DOHH2 (cell line): ENCODE measurements at regions not wholly inside any gene's neighbourhood (a gene's known extent, or its start where the extent isn't known, plus 50 kb on each side); places are given as distances from the start of the nearest gene placed in this dataset.
"Not testable (repeated sequence)": the region's sequence is repeated elsewhere in the genome, so short reads cannot be mapped to it uniquely, and the experiment has no call there.

Source experiments
- H3F3A ChIP-seq: fragments of 200-600 bp; sonication (generic), shearing (Covaris generic); 2 replicates; pipeline ENCODE4 v1.6.0; 2016; ENCODE audit warnings: antibody characterized with exemption, mild to moderate bottlenecking; ENCODE audit not compliant: control insufficient read depth, insufficient read depth
- H3K27ac ChIP-seq: fragments of 200-600 bp; sonication (generic); 2 replicates; pipeline ENCODE4 v1.5.1; 2014; ENCODE audit warnings: low read depth, mild to moderate bottlenecking, low read length, moderate library complexity
- H3K27me3 ChIP-seq: fragments of 200-600 bp; sonication (generic); 2 replicates; pipeline ENCODE4 v1.6.1; 2014; ENCODE audit warnings: mild to moderate bottlenecking, low read length, mixed read lengths; ENCODE audit not compliant: control insufficient read depth
- H3K36me3 ChIP-seq: fragments of 200-600 bp; sonication (generic); 2 replicates; pipeline ENCODE4 v1.6.1; 2014; ENCODE audit warnings: mild to moderate bottlenecking, low read length, moderate library complexity, mixed read lengths; ENCODE audit not compliant: control insufficient read depth
- H3K4me1 ChIP-seq: fragments of 200-600 bp; sonication (generic); 2 replicates; pipeline ENCODE4 v1.6.1; 2014; ENCODE audit warnings: mild to moderate bottlenecking, low read length, mixed read lengths; ENCODE audit not compliant: control insufficient read depth
- H3K4me2 ChIP-seq: fragments of 200-600 bp; sonication (generic); 2 replicates; pipeline ENCODE4 v1.6.0; 2014; ENCODE audit warnings: mild to moderate bottlenecking, low read length, moderate library complexity
- H3K4me3 ChIP-seq: fragments of 200-600 bp; sonication (generic); 2 replicates; pipeline ENCODE4 v1.5.1; 2014; ENCODE audit warnings: mild to moderate bottlenecking, low read length, mixed read lengths
- H3K79me2 ChIP-seq: fragments of 200-600 bp; sonication (generic); 2 replicates; pipeline ENCODE4 v1.6.1; 2014; ENCODE audit warnings: mild to moderate bottlenecking, low read length, mixed read lengths; ENCODE audit not compliant: control insufficient read depth
- H3K9me2 ChIP-seq: fragments of 200-600 bp; sonication (generic); replicated peaks from 2 replicates; pipeline ENCODE4 v1.6.1; 2014; ENCODE audit warnings: mild to moderate bottlenecking, low read length, mixed read lengths; ENCODE audit not compliant: control insufficient read depth
- H3K9me3 ChIP-seq: fragments of 200-600 bp; sonication (generic); 2 replicates; pipeline ENCODE4 v1.6.1; 2014; ENCODE audit warnings: antibody characterized with exemption, low read length, mixed read lengths; ENCODE audit not compliant: control insufficient read depth, insufficient read depth
- H4K20me1 ChIP-seq: fragments of 200-600 bp; sonication (generic); 2 replicates; pipeline ENCODE4 v1.6.0; 2014; ENCODE audit warnings: low read depth, mild to moderate bottlenecking, antibody characterized with exemption, low read length, moderate library complexity; ENCODE audit not compliant: control insufficient read depth, insufficient read depth
- CTCF ChIP-seq: fragments of 200-600 bp; sonication (generic); IDR thresholded peaks from one replicate; pipeline ENCODE4 v1.5.1; 2014; ENCODE audit warnings: antibody characterized with exemption, mild to moderate bottlenecking, low read depth, low read length; ENCODE audit not compliant: poor library complexity, severe bottlenecking
- EZH2phosphoT487 ChIP-seq: fragments of 200-600 bp; sonication (generic); IDR thresholded peaks from 2 replicates; pipeline ENCODE4 v1.6.1; 2017; ENCODE audit warnings: borderline replicate concordance, mild to moderate bottlenecking, antibody characterized with exemption, low read length, moderate library complexity, mixed read lengths

GRCh38 chr20:1748777-1749176 is 91.2 kb upstream of the SIRPG start:
- TF ChIP-seq EZH2phosphoT487 = no peak
- no peak for TF ChIP-seq CTCF
- no peaks in the 10 kb centered on the region for H3K79me2 ChIP-seq
- no peak overlapping the region for H3K4me2 ChIP-seq
- no peaks in the 10 kb centered on the region for H3K9me2 ChIP-seq
- peaks cover 4% of the 10 kb centered on the region for H3K4me1 ChIP-seq
- no peaks in the 10 kb centered on the region for H3F3A ChIP-seq
- peaks cover 7% of the 10 kb centered on the region for H3K9me3 ChIP-seq
- H3K36me3 ChIP-seq = no peaks in the 10 kb centered on the region
- 0 out of 2 replicates have a peak, but pooled peaks cover 2% of the 10 kb centered on the region for H3K27me3 ChIP-seq
- H4K20me1 ChIP-seq = no peaks in the 10 kb centered on the region
- H3K27ac ChIP-seq = no peak overlapping the region
- no peak overlapping the region for H3K4me3 ChIP-seq

DNA sequence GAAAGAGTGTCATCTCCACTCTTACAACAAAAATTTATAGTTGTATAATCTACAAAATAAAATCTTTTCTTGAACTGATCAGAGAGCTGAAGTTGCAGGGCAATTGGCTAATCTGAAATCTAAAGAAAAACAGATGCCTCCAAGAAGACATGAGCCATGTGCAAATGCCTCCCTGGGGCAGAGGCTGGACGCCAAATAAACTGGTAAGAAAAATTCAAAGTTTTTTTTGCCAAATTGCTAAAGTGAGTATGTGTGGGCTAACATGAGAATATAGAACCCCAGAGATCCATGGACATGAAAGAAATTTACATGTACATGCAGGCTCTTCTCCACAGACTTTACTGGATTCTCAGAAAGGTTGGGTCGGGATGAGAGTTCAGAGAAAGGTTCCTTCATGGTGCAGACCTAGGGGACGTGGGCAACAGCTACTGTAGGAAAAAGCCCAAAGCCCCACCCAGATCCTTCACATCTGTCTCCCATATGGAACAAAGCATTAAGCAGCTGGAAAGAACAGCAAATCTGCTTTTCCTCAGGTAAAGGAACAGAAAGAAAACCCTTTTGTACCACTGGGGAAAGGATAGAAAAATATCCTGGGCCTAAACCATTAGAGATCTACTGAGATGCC is 90.5 kb upstream of the SIRPG start:
- H3K9me3 ChIP-seq = peaks cover 7% of the 10 kb centered on the region
- H3F3A ChIP-seq = no peaks in the 10 kb centered on the region
- no peaks in the 10 kb centered on the region for H3K4me1 ChIP-seq
- 0 out of 2 replicates have a peak, but pooled peaks cover 2% of the 10 kb centered on the region for H3K27me3 ChIP-seq
- H3K4me3 ChIP-seq = no peak overlapping the region
- H3K27ac ChIP-seq = no peak overlapping the region
- no peaks in the 10 kb centered on the region for H3K79me2 ChIP-seq
- H3K4me2 ChIP-seq = no peak overlapping the region
- no peaks in the 10 kb centered on the region for H3K36me3 ChIP-seq
- H3K9me2 ChIP-seq = no peaks in the 10 kb centered on the region
- no peaks in the 10 kb centered on the region for H4K20me1 ChIP-seq
- TF ChIP-seq CTCF = no peak
- TF ChIP-seq EZH2phosphoT487 = no peak

DNA sequence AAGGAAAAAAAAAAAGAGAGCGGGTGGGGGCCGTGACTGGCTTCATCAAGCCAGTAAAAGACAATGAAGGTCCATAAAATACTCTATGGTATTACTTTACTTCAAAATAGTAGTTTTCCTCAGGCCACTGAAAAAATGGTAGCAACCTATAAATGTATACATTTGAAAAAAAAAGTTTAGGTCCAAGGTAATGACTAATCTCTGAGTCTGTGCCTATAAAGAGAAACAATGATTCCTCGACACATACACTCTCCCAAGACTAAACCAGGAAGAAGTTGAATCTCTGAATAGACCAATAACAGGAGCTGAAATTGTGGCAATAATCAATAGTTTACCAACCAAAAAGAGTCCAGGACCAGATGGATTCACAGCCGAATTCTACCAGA is 84.5 kb upstream of the SIRPG start:
- H3K4me2 ChIP-seq, H3K9me2 ChIP-seq, H3K9me3 ChIP-seq, H3F3A ChIP-seq, H3K79me2 ChIP-seq, H4K20me1 ChIP-seq, H3K4me1 ChIP-seq, H3K36me3 ChIP-seq, H3K27ac ChIP-seq, H3K4me3 ChIP-seq: not testable (repeated sequence)
- peaks cover 13% of the 10 kb centered on the region; the same call in 1 of the 2 replicates for H3K27me3 ChIP-seq

GRCh38 chr20:1741309-1742048 is 83.9 kb upstream of the SIRPG start:
- H3K4me1 ChIP-seq = no peaks in the 10 kb centered on the region

More at GRCh38 chr20:1741309-1742048, 83.9 kb upstream of the SIRPG start:
- Histone ChIP-seq H3K9me3 (no peaks in the 10 kb centered on the region), H3K79me2 (no peaks in the 10 kb centered on the region), H3K9me2 (no peaks in the 10 kb centered on the region), H3K36me3 (no peaks in the 10 kb centered on the region), H3K4me2 (no peak overlapping the region), H3K27me3 (peaks cover 13% of the 10 kb centered on the region; the same call in 1 of the 2 replicates), H3K4me3 (no peak overlapping the region), H3F3A (no peaks in the 10 kb centered on the region), H3K27ac (no peak overlapping the region), H4K20me1 (no peaks in the 10 kb centered on the region)
- TF ChIP-seq CTCF = no peak
- no peak for TF ChIP-seq EZH2phosphoT487
